Left forelimb (tissue), 1 donor: ENCODE measurements at regions not wholly inside any gene's neighbourhood (a gene's known extent, or its start where the extent isn't known, plus 50 kb on each side); places are given as distances from the start of the nearest gene placed in this dataset.
A peak's percentile ranks its signal among the peaks of the same experiment; 100 is the strongest.
"Not testable (repeated sequence)": the region's sequence is repeated elsewhere in the genome, so short reads cannot be mapped to it uniquely, and the experiment has no call there.

Experiments
- DNase-seq: peaks from one replicate; pipeline ENCODE4 v3.0.0-alpha.2; 2018; ENCODE audit warnings: low spot score

GRCh38 chr1:60916199-60916598, 166.2 kb upstream of the NFIA start:
- no peak for DNase-seq

- no peak for DNase-seq
Measured at GRCh38 chr1:60915441-60915840, 166.9 kb upstream of the NFIA start.

GRCh38 chr1:60914982-60915381, 167.4 kb upstream of the NFIA start:
- DNase-seq = no peak

DNA sequence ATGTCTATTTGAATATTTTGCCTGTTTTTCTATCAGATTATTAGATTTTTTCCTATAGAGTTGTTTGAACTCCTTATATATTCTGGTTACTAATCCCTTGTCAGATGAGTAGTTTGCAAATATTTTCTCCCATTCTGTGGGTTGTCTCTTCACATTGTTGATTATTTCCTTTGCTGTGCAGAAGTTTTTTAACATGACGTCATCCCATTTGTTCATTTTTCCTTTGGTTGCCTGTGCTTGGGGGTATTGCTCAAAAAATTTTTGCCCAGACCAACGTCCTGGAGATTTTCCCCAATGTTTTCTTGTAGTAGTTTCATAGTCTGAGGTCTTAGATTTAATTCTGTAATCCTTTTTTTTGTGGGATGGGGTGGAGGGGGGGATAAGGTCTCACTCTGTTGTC, 168.7 kb upstream of the NFIA start:
- not testable (repeated sequence) for DNase-seq

- no peak for DNase-seq
Measured at GRCh38 chr1:60913039-60913438, 169.3 kb upstream of the NFIA start.

DNA sequence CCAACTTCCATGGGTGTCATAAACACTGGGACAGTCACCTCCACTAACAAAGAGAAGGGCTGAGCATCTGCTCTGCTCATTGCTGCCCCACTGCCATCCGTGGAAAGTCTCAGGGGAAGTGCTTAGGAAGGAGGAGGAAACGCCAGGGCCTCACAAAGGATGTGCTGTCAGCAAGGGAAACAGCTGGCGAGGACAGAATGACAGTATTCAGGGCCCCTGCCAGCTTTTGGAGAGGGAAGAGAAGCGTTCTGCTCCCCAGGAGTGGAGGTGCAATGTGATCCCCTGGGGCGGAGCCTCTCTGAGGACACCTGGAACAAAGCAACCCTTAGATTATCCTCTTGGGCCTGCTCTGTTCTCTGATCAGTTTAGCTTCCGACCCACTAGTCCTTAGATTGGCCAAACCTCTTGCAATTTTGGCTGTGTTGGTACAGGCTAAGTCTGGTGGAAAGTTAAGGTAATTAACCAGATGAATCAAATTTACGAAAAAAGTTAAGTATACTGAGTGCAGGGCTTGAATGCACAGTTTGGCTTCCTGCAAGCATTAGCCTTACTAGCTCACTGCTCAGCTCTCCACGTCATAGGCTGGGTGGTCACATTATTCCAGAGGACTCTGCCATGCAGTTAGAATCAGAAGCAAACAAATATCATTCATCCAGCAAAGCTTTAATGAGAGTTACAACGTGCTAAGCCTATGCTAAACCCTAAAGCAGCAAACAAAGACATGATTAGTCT, 170.2 kb upstream of the NFIA start:
- DNase-seq = no peak

GRCh38 chr1:60908159-60908558, 174.2 kb upstream of the NFIA start:
- DNase-seq = no peak

DNA sequence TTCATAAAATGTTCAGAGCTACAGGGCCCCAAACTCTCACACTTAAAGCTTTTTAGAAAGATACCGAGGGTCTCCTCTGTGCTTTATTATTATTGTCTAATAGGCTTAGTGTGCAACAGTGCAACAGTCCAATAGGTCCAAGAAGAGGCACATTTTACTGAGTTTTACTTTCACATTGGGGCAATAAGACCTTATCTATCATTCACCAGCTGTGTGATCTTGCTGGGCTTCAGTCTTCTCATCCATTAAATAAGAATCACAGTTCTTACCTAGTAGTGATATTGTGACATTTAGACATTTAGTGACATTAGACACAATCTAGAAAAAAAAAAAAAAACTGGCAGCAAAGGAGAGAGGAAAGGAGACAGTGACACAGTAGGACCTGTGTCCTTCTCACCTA, 175.8 kb upstream of the NFIA start:
- DNase-seq = no peak

- DNase-seq = no peak
Measured at GRCh38 chr1:60906039-60906438, 176.3 kb upstream of the NFIA start.

DNA sequence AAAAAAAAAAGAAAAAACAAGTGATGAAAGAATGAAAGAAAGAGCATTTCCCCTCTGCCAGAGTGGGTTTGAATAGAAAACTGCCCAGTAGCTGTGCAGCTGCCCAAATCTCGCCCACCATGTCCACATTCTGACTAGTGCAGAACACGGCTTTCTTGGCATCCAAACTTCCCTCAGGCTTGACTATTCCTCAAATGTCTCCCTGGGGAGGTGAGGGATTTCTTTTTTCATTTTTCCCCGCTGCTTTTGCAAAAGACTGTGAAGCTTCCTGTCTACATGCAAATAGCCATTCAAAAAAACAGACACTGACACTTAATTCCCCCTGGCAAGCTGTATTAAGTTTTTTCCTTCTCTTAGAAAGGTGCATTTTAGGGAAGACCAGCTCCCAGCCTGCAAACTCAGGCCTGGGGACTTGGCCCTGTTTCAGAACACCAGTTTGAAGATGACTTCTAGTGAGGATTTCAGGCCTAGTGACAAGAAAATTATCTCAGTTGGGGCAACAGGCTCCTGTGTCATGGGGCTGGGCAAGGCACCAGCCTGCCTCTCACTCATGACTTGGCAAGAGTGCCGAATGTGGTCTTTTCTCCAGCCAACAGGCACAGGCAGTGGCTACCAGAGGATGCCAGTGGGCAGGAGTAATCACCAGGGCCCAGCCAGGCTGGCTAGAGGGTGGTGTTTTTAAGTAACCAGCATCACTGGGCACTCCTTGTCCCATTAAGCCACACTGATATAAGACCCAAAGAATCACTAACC, 178.1 kb upstream of the NFIA start:
- DNase-seq = no peak

GRCh38 chr1:60903591-60903990, 178.8 kb upstream of the NFIA start:
- DNase-seq = peak; percentile 85

DNA sequence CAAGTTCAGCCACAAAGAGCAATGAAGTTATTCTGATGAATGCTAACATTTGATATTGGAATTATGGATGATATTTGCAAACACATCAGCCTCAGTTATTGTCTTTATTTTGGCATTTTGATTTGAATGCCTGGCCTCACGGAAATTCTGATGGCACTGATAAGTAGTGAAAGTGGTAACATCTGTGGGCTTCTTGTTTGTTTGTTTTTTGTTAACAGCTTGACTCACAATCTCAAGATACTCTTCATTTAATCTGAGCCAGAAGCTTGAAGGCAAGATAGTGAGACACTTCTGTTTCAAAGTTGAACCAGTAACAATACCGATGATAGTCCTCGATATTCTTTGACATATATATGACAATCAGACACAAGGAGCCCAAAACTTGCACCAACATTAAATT, 182.9 kb upstream of the NFIA start:
- no peak for DNase-seq

GRCh38 chr1:60898987-60899386, 183.4 kb upstream of the NFIA start:
- no peak for DNase-seq

- no peak for DNase-seq
Measured at GRCh38 chr1:60898413-60898812, 183.9 kb upstream of the NFIA start.

DNA sequence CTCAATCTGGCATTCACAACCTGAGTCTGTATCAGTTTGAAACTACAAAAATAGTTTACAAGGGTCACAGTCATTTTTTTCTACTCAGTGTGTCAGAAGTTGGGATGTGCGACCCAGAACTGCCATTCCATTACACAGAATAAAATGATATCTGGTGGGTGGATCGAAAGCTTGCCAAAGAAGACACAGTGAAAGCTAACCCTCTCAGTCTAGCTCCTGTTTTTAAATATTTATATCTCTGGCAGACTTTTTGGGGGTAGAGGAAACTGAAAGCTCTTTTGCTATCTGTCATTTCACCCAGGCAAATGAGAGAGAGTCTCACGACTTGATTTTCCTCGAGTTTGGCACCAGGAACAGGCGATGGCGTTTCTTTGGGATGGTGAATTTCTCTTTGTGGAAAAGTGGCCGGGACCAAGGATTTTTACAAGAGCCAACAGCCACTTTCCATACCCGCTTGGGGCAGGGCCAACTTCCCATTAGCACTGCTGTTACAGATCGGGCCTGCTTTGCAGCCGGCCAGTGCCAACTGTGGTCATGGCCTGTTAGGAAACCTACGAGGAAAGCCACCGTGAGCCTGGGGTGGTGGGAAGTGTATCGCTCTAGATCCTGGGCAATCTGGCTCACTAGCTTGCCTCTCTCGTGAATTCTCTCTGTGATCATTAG, 185.5 kb upstream of the NFIA start:
- DNase-seq = peak; percentile 72

GRCh38 chr1:60895701-60896100, 186.7 kb upstream of the NFIA start:
- DNase-seq = no peak

DNA sequence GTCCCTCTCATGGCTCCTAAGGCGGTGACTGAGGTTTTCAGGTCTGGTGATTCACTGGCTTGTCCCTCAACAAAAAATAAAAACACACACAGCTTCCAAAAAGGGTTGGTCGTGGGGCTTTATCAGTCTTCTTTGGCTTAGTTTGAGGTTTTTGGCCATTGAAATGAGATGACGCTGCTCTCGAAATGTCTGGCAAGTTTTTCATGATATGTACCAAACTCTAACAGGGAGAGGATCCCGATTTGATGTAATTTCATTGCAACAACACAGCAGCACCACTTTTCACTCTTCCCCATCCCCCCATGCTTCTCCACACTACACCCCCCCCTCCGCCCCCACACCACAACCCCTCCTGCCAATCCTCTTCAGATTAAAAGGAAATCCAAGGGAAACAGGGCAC, 187.1 kb upstream of the NFIA start:
- no peak for DNase-seq

DNA sequence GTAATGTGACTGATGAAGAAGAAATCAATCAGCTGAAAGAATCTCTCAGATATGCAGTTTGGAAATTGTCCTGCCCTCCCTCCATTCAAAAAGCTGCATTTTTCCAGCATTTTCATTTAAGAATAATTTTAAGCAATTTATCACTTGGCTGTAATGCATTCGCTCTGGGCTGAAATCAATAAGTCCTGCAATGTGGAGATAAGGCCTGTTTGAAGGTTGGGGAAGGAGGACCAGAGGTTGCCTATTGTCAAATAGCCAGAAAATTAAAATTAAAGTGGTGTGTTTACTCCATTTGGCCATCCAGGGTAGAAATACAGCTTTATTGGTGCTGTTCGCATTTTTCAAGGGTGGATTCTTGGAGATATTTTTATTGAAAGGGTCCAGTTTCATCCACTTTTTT, 187.6 kb upstream of the NFIA start:
- DNase-seq = no peak

GRCh38 chr1:60894130-60894529, 188.2 kb upstream of the NFIA start:
- DNase-seq = no peak

DNA sequence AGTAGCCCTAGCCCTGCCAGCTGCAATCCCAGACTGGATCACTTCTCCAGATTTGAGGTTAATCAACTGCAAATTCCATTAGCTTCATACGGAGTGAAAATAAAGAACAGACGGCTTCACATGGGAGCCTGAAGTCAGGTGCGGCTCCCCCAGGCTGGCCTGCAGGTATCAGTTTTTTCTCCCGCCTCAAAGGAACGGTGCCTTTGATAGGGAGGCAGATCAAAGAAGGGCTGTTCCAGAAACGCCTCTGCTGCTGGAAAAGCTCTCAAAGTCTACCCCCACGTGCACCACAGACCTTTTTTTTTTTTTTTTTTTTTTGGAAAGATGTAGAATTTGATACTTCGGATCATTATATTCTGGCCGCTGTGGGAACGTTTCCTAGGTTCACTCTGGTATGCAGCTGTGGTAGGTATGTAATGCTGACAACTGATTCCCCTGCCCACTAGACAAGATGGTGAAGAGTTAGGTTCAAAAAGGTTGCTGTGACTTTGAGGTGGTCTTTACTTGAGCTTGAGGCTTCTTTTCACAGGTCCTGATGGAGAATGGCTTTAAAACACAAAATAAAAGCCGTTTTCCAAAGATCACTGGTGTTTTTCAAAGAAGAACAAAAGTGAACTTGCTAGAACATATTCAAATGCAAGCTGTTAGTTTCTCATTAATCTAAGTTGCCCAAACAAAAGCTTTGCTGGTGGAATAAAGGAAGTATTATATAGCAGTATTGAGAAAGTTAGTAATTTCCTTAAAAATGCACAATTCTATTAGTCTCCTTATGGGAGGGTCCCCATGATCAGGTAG, 189.0 kb upstream of the NFIA start:
- no peak for DNase-seq

- DNase-seq = no peak
Measured at GRCh38 chr1:60891765-60892164, 190.6 kb upstream of the NFIA start.

- DNase-seq = no peak
Measured at GRCh38 chr1:60891281-60891680, 191.1 kb upstream of the NFIA start.
